ES-I3 (cell line): ENCODE measurements at regions not wholly inside any gene's neighbourhood (a gene's known extent, or its start where the extent isn't known, plus 50 kb on each side); places are given as distances from the start of the nearest gene placed in this dataset.
"Not testable (repeated sequence)": the region's sequence is repeated elsewhere in the genome, so short reads cannot be mapped to it uniquely, and the experiment has no call there.

Experiments used
- H3K36me3 ChIP-seq: 2 replicates; pipeline ENCODE4 v1.6.1; 2013; ENCODE audit warnings: mild to moderate bottlenecking, low read length, control low read depth, moderate library complexity; ENCODE audit not compliant: insufficient read depth
- H3K4me1 ChIP-seq: 2 replicates; pipeline ENCODE4 v1.6.1; 2013; ENCODE audit warnings: mild to moderate bottlenecking, control low read depth, low read length; ENCODE audit not compliant: insufficient read depth
- H3K9ac ChIP-seq: 2 replicates; pipeline ENCODE4 v1.6.1; 2013; ENCODE audit warnings: low read depth, mild to moderate bottlenecking, low read length, moderate library complexity
- H3K9me3 ChIP-seq: 2 replicates; pipeline ENCODE4 v1.6.1; 2013; ENCODE audit warnings: mild to moderate bottlenecking, low read length, moderate library complexity; ENCODE audit not compliant: control insufficient read depth, insufficient read depth

DNA sequence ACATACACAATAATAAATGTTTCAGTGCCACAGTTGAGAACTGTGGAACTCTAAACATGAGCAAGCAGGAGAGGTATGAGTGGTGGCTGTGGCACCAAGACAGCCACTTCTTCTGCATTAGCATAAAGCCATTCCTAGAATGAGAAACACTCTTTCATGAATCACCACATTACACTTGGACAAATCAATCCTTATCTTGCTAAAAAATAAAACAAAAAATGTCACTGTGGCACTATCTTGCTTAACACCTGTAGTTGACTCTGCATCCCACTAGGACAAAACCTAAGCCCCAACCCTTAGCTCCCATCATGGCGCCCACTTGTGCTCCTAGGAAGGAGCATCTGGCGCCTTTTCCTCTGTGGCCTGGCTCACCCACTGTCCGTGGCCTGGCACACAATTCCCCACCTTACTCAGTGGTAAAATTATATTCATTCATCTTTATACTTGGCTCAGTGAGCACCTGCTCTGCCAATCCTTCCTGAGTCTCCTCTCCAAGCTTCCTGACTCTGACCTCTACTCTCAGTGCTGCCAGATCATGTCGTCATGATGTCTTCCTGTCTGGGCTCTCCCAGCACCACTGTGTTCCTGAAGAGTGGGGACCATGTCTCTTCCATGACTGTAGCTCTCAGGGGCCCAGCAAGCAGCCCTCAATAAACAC lies 272.9 kb downstream of the LNPK start:
- Histone ChIP-seq H3K9ac (no peak overlapping the region), H3K9me3 (no peaks in the 10 kb centered on the region; the same call in 1 of the 2 replicates), H3K36me3 (no peaks in the 10 kb centered on the region), H3K4me1 (no peaks in the 10 kb centered on the region)

DNA sequence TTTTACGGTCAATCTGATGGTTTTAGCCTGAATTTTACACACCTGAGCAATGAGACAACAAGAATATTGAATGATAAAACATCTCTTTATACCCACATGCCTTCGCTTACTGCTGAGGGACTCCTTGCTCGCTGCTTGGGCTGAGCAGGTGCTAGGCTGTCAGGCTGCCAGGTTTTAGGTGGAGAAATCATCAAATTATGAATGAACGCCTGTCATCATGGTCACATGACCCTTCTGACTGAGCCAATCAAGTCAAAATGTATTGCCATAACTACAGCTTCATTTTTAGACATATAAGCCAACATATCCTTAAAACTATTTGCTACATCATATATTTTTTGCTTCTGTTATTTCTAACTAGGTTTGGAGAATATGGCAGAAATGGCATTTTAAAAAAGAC lies 274.0 kb downstream of the LNPK start:
- H3K4me1 ChIP-seq: no peaks in the 10 kb centered on the region
- no peak overlapping the region for H3K9ac ChIP-seq
- H3K9me3 ChIP-seq: no peaks in the 10 kb centered on the region; the same call in 1 of the 2 replicates
- H3K36me3 ChIP-seq: no peaks in the 10 kb centered on the region

DNA sequence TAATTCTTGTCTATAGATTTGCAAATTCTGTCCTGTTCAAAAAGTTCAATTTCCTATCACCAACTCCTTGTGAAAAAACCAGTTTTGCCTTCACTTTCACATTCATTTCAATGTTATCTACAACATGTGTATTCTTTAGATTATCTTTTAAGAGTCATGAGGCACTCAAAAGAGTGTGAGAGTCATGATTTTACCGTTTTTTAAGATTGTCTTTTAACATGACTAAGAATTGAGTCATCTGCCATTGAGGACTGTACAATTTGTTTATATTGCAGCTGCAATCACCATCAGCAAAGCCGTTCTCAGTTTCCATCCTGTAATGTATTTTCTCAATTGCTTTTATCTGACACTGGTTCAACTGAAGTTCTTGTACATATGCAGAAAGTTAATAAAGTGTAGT lies 275.8 kb downstream of the LNPK start:
- Histone ChIP-seq H3K4me1 (no peaks in the 10 kb centered on the region), H3K9me3 (no peaks in the 10 kb centered on the region; the same call in 1 of the 2 replicates), H3K36me3 (no peaks in the 10 kb centered on the region), H3K9ac (no peak overlapping the region)

DNA sequence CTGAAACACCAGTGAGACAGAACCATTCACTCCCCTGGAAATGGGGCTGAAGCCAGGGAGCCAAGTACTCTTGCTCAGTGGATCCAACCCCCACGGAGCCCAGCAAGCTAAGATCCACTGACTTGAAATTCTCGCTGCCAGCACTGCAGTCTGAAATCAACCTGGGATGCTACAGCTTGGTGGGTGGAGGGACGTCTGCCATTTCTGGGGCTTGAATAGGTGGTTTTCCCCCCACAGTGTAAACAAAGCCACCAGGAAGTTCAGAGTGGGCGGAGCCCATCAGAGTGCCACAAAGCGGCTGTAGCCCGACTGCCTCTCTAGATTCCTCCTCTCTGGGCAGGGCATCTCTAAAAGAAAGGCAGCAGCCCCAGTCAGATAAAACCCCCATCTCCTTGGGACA lies 292.8 kb downstream of the LNPK start:
- H3K9me3 ChIP-seq: no peaks in the 10 kb centered on the region
- no peak overlapping the region for H3K9ac ChIP-seq
- H3K4me1 ChIP-seq: no peaks in the 10 kb centered on the region
- H3K36me3 ChIP-seq: no peaks in the 10 kb centered on the region

DNA sequence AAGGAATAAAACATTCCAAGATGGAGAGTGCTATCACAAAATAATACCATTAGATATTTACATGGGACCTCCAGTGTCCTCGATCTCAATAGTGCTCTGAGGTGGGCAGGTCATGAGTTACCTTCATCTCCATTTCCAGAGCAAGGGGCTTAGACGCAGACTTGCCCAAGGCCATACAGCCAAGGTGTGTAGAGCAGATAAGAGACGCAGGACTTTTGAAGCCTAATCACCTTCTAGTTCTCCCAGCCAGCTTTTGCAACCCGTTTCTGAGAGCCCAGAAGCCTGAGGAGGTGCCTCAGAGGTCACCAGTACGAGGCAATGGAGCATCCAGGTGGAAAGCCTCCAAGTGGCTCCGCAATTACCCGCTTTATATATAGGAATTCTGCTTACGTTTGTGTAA lies 294.7 kb downstream of the LNPK start:
- Histone ChIP-seq H3K36me3 (no peaks in the 10 kb centered on the region), H3K9me3 (no peaks in the 10 kb centered on the region), H3K4me1 (no peaks in the 10 kb centered on the region), H3K9ac (no peak overlapping the region)

DNA sequence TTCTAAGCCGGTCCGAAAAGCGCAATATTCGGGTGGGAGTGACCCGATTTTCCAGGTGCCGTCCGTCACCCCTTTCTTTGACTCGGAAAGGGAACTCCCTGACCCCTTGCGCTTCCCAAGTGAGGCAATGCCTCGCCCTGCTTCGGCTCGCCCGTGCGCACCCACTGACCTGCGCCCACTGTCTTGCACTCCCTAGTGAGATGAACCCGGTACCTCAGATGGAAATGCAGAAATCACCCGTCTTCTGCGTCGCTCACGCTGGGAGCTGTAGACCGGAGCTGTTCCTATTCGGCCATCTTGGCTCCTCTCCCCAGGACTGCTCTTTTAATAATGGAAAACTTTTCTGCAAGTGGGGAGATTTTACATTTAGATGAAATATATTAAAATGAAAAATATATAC lies 297.5 kb downstream of the LNPK start:
- not testable (repeated sequence) for H3K36me3 ChIP-seq, H3K9me3 ChIP-seq, H3K4me1 ChIP-seq, H3K9ac ChIP-seq

DNA sequence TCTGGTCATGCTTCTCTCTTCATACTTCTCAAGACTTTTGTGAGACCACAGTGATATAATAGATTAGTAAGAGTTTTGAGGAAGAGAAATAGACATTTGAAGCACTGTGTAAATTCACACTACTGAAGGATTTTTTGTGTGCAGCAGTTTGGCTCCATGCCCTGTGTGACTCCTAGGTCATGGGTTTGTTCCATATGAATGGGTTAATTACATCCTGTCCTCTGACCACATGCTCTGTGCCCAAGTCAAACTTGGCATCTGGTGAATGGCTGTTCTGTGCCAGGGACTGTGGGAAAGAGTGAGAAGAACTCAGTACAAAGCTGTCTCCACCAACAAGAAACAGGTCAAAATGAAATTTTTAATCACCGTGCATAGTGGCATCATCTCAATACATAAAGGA lies 304.0 kb downstream of the LNPK start:
- H3K4me1 ChIP-seq: no peaks in the 10 kb centered on the region
- H3K36me3 ChIP-seq: no peaks in the 10 kb centered on the region
- H3K9ac ChIP-seq: no peak overlapping the region
- H3K9me3 ChIP-seq: no peaks in the 10 kb centered on the region

DNA sequence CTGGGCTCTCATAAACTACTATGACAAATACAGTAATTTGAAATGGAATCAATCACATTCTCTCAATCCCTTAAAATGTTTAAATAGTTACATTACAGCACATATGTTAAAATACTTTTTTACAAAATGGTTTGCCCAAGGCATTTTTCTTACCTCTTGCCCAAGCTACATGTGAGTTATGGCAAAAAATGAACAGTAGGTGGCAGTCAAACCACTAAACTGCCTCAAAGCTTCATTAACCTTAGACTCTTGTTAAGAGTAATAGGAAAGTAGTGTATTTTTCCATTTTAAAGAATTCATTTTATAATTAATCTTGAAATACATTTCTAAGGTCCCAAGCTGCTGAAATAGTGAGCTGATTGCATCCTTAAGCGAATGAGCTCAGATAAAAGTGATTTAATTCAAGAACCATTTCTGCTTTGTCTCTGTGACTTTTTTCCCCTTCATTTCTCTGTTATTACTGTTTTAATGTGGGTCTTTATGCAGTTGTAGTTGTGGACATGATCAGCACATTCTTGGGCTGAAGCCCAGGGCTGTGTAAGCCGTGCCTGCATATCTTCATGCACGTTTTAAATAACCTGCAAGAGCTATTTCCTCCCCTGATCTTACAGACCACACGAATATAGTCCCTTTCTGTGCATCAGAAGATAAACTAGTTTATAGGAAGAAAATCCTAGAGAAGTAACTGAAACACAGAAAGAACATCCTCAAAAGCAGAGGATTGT lies 311.8 kb downstream of the LNPK start:
- H3K9me3 ChIP-seq: no peaks in the 10 kb centered on the region
- H3K9ac ChIP-seq: no peak overlapping the region
- no peaks in the 10 kb centered on the region for H3K36me3 ChIP-seq
- H3K4me1 ChIP-seq: no peaks in the 10 kb centered on the region

DNA sequence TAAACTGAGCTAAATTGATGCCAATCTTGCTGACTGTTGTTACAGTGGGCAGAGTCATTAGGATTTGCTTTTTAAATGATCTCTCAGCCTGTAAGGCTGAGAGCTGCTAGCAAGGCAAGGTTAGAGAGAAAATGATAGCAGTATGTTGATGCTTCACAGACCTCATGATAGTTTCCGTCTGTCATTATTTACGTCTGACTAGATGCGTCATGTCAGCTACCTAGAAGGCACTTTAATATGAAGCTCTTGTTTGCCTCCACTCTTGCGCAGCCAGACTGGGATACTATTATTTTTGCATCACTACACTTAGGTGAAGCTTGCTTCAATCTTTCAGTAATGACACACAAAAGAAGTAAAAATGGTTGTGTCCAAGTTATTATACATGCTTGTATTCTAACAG lies 313.8 kb downstream of the LNPK start:
- Histone ChIP-seq H3K9ac (no peak overlapping the region), H3K9me3 (no peaks in the 10 kb centered on the region), H3K4me1 (no peaks in the 10 kb centered on the region), H3K36me3 (no peaks in the 10 kb centered on the region)

DNA sequence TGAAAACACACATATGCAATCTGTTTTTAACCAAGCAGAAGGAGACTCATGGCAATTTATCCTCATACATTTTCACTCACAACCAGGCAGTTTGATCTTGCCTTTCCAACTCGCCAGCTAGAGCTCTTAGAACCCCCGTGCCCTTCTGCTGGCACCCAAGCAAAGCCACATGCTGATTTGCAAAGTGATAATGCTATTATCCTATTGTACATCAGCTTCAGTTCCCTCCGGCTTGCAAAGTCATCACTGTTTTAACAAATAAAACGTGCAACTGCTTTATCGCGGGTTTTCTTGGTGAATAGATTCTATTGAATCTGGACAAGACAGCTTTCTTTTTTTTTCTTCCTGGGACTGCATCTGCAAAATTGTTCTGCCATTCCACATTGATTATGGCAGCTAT lies 314.6 kb downstream of the LNPK start:
- no peaks in the 10 kb centered on the region for H3K36me3 ChIP-seq
- H3K4me1 ChIP-seq: no peaks in the 10 kb centered on the region
- no peaks in the 10 kb centered on the region for H3K9me3 ChIP-seq
- H3K9ac ChIP-seq: no peak overlapping the region

DNA sequence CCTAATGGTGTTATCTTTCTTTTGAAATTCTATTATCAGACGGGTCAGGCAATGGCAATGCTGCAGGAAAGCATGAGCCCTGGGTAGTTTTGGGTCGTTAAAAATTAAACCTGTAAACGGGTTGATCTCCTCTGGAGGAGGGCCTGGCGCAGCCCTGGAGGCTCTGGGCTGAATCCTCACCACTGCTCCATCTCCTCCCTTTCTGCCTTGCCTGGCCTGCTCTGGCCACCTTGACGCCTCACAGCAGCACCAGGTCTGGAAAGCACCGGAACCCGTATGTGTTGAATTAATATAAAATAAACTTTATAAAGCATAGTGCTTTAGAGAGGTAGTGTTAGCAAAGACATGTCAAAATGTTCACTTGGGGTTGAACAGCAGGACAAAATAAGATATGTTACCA lies 316.1 kb downstream of the LNPK start:
- no peaks in the 10 kb centered on the region for H3K36me3 ChIP-seq
- no peak overlapping the region for H3K9ac ChIP-seq
- H3K9me3 ChIP-seq: no peaks in the 10 kb centered on the region
- H3K4me1 ChIP-seq: no peaks in the 10 kb centered on the region

DNA sequence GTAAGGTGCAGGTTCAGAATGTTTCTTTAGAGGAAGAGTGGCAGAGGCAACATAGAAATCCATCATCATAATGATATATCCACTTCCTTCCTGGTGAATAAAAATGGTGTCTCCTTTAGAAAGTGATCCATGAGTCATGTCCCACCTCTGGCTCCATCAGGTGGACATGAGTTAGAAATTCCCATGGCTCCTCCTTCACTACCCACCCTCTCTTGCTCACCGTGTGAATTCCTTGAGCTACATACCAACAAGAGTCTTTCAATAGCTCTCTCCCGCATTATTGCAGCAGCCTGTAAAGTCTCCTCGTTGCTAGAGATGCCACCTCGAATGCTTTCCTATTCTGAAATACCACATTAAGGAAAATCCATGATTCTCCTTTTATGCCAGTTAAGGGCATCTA lies 317.6 kb downstream of the LNPK start:
- no peak overlapping the region for H3K9ac ChIP-seq

DNA sequence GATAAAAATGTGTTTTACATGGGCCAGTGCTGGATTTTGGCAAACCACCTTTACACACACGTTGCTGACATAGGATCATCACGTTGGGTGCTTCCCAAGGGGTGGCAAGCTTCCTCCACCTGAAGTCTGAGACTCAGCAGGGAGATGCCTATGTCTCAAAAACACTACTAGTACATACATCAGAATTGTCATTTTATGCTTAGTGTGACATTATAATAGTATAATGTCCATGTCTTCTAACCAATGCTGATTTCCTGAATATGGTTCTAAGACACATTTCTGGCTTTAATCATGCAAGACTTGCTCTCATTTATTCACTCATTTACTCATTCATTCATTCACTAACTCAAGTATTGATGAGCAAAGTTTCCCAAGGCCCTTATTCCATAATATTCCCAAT lies 322.3 kb downstream of the LNPK start:
- Histone ChIP-seq H3K9me3 (no peaks in the 10 kb centered on the region), H3K4me1 (no peaks in the 10 kb centered on the region), H3K9ac (no peak overlapping the region), H3K36me3 (no peaks in the 10 kb centered on the region)

More for the DNA sequence above, 317.6 kb downstream of the LNPK start:
- no peaks in the 10 kb centered on the region for H3K36me3 ChIP-seq
- no peaks in the 10 kb centered on the region for H3K4me1 ChIP-seq
- no peaks in the 10 kb centered on the region for H3K9me3 ChIP-seq

DNA sequence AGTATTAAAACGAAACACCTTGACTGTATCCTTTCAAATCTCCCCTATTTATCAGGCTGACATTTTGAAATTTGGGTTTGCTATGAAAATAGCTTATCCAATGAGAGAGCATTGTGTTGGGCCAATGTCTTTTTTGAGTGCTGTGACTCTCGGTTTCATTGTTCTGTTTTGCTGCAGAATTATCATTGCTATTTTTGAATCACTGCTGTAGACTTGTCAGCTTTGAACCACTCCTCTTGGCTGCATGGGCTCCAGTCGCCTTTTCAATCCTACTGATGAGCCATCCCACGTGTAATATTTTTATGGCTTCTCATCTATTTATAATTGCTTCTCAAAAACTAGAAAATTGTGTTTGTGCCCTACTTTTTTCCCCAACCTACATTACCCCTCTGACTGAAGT lies 322.8 kb downstream of the LNPK start:
- Histone ChIP-seq H3K36me3 (no peaks in the 10 kb centered on the region), H3K9me3 (no peaks in the 10 kb centered on the region), H3K9ac (no peak overlapping the region), H3K4me1 (no peaks in the 10 kb centered on the region)

DNA sequence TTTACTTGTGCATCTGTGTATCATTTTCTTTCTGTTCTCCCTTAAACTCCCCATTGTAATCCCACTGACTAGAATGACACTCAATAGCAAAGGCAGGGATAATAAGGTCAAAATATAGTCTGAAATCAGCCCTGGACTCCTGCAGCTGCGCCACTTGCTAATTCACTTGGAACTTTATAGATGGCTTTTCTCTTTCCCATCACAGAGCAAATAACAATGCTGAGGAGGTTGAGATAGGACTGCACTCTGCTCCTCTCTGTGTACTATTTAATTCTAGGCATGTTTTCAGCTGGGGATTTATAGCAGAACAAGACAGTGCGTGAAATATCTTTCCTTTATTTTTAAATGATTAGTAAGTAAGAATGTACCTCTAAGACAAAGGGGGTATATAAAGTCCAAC lies 324.2 kb downstream of the LNPK start:
- Histone ChIP-seq H3K36me3 (no peaks in the 10 kb centered on the region), H3K4me1 (no peaks in the 10 kb centered on the region), H3K9me3 (no peaks in the 10 kb centered on the region), H3K9ac (no peak overlapping the region)
